Ovary (tissue), 3 donors: ENCODE measurements at regions not wholly inside any gene's neighbourhood (a gene's known extent, or its start where the extent isn't known, plus 50 kb on each side); places are given as distances from the start of the nearest gene placed in this dataset.

ENCODE experiments used
- EP300 ChIP-seq: sonication (generic); formaldehyde crosslinking; IDR thresholded peaks from one replicate; pipeline ENCODE4 v1.6.1; 2017; ENCODE audit warnings: antibody characterized with exemption
- POLR2A ChIP-seq: fragments of 450-650 bp; IDR thresholded peaks from one replicate; pipeline ENCODE4 v1.6.1; 2017; ENCODE audit warnings: antibody characterized with exemption, mild to moderate bottlenecking, moderate library complexity
- TF ChIP-seq, protein P1 (sequence below), 3 donors: fragments of 450-650 bp in 2 of 3; fragments of 200-600 bp in 1 of 3; IDR thresholded peaks; one replicate each; pipeline versions ENCODE4 v1.5.1 to v1.8.0; 2016 to 2022; ENCODE audit warnings: antibody characterized with exemption in 3 of 3, mild to moderate bottlenecking in 1 of 3
- donor health status: DM: no; HTN: no; CAD: no.

DNA sequence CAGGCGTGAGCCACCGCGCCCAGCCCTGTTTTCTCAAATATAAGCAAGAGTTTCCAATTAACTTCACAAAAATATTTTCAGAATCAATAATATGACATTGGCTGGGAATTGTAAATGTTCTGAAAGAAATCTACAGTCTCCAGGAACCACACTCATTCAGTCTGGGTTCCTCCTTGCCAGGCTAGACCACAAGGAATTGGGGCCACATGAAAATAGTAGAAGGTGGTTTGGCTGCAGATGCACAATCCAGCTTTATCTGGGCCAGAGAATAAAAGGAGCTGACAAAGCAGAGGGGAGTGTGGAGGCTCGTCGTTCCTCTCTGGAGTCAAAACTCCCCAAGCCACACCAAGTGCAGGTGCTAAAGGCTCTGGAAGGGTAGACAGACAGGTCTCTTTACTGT, 92.0 kb upstream of the OSMR start:
- TF ChIP-seq, protein P1, sequence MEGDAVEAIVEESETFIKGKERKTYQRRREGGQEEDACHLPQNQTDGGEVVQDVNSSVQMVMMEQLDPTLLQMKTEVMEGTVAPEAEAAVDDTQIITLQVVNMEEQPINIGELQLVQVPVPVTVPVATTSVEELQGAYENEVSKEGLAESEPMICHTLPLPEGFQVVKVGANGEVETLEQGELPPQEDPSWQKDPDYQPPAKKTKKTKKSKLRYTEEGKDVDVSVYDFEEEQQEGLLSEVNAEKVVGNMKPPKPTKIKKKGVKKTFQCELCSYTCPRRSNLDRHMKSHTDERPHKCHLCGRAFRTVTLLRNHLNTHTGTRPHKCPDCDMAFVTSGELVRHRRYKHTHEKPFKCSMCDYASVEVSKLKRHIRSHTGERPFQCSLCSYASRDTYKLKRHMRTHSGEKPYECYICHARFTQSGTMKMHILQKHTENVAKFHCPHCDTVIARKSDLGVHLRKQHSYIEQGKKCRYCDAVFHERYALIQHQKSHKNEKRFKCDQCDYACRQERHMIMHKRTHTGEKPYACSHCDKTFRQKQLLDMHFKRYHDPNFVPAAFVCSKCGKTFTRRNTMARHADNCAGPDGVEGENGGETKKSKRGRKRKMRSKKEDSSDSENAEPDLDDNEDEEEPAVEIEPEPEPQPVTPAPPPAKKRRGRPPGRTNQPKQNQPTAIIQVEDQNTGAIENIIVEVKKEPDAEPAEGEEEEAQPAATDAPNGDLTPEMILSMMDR (IDR thresholded peaks at IDR 0.05): no peak
- TF ChIP-seq POLR2A (no peak), EP300 (no peak)
